Choroid plexus epithelial cell (primary cell): ENCODE measurements at regions not wholly inside any gene's neighbourhood (a gene's known extent, or its start where the extent isn't known, plus 50 kb on each side); places are given as distances from the start of the nearest gene placed in this dataset.

Experiments
- DNase-seq: peaks from one replicate; pipeline ENCODE4 v3.0.0-alpha.2; 2010; ENCODE audit warnings: low read depth
- H3K4me3 ChIP-seq: 2 replicates; pipeline ENCODE4 v1.5.1; 2011; ENCODE audit warnings: low read depth, mild to moderate bottlenecking, control low read depth, low read length, moderate library complexity
- CTCF ChIP-seq: conservative IDR thresholded peaks from 2 replicates; pipeline ENCODE4 v1.5.1; 2011; ENCODE audit warnings: low read depth, mild to moderate bottlenecking, control low read depth, inconsistent platforms, low read length, moderate library complexity

DNA sequence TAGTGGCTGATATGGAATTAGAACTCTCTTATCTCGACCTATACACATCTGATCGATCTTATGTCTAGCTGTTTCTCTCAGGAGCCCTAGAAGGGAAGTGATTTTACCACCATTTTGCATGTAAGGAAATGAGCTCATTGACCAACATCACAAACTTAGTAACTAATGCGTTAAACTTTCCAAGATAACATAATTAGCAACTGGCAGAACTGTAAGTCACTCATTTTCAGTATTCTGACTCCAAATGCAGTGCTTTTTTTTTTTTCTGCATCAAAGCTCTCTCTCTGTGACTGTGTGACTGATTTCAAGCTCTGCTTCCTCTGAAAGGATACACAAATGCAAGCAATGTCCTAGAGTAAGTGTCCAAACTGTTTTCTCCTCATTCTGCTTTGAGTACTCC is 68.1 kb upstream of the FBXL7 start:
- TF ChIP-seq CTCF, result no peak
- no peak overlapping the region for H3K4me3 ChIP-seq
- no peak for DNase-seq

- no peak for TF ChIP-seq CTCF
- H3K4me3 ChIP-seq, result peak overlapping the region; percentile 47
- DNase-seq, result peak; percentile 48
These were observed 74.2 kb upstream of the FBXL7 start for GRCh38 chr5:15425766-15426165.

DNA sequence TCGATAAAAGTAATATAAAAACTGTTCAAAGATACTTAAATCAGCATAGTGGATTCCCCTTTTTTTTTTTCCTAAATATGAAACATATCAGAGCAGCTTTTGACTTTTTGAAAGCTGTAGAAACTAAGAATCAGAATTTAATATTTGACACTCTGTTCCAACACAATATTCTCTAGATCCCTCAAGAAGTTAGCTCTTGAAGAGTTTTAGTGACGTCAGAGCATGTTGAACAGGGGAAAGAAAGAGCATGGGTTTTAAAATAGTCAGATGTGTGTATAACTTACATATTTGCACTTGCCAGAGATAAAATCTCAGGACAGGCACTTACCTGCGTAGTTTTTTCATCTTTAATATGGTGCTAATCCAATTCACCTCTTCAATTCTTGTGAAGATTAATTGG is 75.2 kb upstream of the FBXL7 start:
- no peak for DNase-seq
- TF ChIP-seq CTCF, result no peak
- no peak overlapping the region for H3K4me3 ChIP-seq

DNA sequence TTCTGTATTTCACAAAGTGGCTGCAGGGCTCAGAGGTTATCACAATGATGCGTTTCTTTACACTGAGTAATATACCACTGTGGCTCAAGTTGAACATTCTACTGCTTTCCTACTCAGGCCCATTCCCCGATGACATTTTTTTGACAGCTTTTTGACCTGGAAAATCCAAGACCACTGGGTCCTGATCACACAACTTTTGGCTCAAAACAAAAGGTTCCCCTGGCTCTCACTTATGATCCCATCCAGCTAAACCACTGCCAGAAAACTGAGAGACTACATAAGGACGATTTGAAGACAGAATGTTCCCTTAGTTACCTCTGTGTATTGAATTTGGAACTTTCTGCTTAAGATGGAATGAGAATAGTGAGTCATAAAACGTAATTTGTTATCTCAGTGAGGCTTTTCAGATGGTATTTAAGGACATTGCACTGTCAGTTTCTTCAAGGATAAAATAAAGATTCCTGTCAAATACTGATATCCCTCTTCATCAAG is 78.0 kb upstream of the FBXL7 start:
- TF ChIP-seq CTCF, result no peak
- DNase-seq, result peak; percentile 79
- H3K4me3 ChIP-seq, result no peak overlapping the region

- H3K4me3 ChIP-seq, result no peak overlapping the region
- TF ChIP-seq CTCF, result no peak
- no peak for DNase-seq
These were observed 78.6 kb upstream of the FBXL7 start for GRCh38 chr5:15421381-15421780.

- no peak overlapping the region for H3K4me3 ChIP-seq
- no peak for TF ChIP-seq CTCF
- DNase-seq, result no peak
These were observed 79.8 kb upstream of the FBXL7 start for GRCh38 chr5:15420201-15420600.

DNA sequence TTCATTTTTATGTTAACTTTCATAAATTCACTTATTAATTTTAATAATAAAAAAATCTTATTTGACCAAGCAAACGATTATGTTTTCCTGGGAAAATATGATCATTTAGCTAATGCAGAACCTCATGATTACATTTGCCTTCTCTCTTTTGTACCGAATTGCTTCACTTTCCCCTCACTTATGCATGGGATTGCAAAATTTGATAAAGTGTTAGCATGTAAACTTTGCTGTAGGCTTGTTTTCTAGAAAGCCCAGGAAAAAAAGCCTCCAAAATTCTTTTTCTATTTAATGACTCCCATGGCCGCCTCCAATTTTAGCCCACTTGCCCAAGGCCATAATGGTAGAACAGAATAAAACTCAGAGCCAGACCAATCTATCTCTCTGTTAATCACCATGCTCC is 82.8 kb upstream of the FBXL7 start:
- TF ChIP-seq CTCF, result no peak
- no peak overlapping the region for H3K4me3 ChIP-seq

More for the DNA sequence above, 82.8 kb upstream of the FBXL7 start:
- no peak for DNase-seq
